GM19238 (cell line): ENCODE measurements at regions not wholly inside any gene's neighbourhood (a gene's known extent, or its start where the extent isn't known, plus 50 kb on each side); places are given as distances from the start of the nearest gene placed in this dataset.

Experiments used
- DNase-seq: peaks from one replicate; pipeline ENCODE4 v3.0.0; 2011; ENCODE audit warnings: low spot score; ENCODE audit not compliant: insufficient read length

DNA sequence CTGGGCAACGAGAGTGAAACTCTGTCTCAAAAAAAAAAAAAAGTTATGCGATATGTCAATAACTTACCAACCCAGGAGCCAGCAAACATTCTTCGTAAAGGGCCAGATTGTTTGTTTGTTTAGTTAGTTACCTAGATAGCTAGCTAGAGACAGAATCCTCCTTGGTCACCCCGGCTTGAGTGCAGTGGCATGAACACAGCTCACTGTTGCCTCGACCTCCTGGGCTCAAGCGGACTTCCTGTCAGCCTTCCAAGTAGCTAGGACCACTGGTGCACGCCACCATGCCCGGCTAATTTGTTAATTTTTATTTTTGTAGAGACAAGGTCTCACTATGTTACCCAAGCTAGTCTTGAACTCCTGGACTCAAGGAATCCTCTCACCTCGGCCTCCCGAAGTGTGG is 113.0 kb downstream of the LITAF start:
- no peak for DNase-seq

DNA sequence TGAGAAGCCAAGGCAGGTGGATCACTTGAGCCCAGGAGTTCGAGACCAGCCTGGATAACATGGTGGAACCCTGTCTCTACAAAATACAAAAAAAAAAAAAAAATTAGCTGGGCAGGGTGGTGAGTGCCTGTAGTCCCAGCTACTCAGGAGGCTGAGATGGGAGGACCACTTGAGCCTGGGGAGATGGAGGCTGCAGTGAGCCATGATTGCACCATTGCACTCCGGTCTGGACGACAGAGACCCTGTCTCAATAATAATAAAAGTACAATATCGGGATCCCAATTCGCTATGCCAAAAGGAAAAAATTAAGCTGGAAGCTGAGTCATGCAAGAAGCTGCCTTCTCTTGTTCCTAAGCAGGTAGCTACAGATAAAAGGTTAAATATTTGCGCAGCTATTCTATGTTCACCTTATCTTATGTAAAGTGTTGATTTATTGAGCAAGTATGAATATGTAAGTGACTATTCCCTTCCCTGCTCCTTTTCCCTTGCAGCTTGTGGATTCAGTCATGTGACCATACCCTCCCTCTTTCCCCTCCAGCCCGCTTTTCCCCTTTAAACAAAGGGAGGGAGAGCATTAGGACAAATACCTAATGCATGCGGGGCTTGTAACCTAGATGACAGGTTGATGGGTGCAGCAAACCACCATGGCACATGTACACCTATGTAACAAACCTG is 112.0 kb downstream of the LITAF start:
- no peak for DNase-seq

DNA sequence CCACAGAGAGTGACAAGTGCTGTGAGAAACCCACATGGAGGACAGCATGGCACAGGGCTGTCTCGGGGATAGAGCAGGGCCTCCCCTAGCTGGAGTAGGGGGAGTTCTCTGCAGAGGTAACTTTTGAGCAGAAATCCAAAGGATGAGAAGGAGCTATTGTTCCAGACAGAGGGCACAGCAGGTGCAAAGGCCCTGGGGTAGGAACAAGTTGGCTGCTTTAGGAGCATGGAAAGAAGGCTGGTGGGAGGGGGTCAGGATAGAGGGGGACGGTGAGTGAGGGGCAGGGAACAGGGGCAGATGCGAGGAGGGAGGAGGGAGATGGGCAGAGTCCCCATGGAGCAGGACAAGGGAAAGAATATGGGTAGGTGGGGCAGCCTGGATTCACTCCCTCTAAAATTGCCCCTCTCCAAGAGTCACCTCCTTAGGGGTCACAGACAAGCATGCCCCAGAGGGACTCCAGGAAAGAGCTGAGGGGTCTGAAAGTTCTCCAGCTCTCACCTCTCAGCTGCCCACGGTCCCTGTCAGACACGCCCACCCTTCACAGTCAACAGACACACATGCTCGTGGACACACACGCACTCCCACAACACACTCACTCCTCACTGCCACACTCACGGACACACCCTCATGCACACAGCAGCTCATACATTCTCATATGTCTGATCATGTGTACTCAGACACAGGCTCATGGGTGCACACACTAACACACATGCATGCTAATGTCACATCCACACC is 110.7 kb downstream of the LITAF start:
- no peak for DNase-seq

DNA sequence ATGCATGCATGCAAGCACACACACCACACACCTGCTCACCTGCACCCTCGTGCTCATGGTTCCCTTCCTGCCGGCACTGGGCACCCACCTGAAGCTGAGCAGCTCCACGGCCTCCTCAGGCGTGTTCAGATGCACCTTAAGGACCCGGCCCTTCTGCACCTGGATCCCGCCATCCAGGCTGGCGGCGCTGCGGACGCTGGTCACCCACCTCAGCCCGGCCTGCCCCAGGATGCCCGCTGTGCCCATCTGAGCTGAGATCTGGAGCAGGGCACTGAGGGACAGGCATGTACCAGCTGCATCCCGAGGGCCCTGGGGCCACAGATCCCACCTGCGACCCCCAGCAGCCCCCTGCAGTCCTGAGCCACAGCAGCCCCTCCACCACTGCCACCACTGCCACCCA is 110.0 kb downstream of the LITAF start:
- no peak for DNase-seq

DNA sequence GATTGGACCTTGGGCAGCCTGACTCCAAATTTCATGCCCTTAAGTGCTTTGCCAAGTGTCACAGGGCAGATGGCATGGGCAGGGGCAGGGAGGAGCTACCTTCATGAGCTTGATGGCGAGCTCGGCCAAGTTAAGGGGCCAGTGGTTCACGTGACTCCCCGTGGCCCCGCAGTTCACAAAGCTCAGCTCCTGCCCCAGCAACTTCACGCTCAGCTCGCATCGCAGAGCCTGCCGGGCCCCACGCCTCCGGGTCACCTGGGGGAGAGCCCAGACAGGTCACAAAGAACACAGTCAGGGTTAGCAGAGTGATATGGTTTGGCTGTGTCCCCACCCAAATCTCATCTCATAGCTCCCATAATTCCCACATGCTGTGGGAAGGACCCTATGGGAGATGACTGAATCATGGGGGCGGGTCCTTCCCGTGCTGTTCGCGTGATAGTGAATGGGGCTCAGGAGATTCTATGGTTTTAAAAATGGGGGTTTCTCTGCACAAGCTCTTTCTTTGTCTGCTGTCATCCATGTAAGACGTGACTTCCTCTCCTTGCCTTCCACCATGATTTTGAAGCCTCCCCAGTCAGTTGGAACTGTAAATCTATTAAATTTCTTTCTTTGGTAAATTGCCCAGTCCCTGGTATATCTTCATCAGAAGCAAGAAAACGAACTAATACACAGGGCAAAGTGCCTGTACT is 108.1 kb downstream of the LITAF start:
- no peak for DNase-seq

DNA sequence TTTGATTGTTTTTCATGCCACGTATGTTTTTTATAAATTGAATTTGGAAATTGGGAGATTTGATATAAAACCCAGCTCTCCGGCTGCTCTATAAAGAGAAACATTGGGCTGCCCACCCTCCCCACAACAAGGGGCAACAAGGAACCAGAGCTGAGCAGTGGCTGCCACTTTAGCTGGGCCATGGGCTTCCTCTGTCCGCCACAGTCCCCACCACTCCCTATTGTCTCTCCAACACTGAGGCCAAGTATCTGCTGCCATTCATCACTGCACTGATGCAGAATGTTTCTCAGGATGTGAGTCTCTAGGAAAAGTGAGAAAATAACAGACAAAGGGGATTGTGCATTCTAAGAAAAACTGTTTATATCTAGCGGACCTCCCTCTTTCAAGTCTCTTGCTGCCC is 106.8 kb downstream of the LITAF start:
- DNase-seq: no peak

DNA sequence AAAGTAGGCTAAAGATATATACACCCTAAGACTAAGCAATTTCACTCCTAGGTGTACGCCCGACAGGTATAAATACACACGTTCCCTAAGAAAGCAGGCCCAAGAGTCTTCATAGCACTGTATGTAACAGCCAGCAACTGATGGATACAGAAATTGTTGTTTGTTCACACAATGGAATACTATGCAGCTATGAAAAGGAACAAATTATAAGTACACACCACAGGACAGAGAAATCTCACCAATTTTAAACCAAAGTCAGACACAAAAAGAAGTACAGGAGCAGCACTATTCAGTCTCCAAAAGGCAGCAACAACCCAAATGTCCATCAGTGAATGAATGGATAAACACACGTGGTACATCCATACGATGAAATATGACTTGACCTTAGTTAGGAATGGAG is 106.1 kb downstream of the LITAF start:
- no peak for DNase-seq

DNA sequence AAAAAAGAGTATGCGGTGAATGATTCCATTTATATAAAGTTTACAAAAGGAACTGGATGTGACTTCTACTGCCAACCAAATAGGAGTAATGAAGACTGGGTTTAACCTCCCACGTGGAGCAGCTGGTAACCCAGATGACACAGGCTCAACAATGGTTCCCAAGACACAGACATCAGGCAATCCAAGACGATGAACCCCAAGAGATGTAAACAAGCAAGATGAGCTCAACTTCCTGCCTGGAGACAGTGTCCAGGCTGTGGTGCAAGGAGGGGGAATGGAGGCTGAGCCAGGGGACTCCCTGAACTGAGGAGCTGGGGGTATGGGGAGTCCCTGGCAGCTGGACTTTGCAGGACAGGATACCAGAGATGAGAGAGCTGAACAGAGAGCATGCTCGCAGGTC is 104.7 kb downstream of the LITAF start:
- no peak for DNase-seq

DNA sequence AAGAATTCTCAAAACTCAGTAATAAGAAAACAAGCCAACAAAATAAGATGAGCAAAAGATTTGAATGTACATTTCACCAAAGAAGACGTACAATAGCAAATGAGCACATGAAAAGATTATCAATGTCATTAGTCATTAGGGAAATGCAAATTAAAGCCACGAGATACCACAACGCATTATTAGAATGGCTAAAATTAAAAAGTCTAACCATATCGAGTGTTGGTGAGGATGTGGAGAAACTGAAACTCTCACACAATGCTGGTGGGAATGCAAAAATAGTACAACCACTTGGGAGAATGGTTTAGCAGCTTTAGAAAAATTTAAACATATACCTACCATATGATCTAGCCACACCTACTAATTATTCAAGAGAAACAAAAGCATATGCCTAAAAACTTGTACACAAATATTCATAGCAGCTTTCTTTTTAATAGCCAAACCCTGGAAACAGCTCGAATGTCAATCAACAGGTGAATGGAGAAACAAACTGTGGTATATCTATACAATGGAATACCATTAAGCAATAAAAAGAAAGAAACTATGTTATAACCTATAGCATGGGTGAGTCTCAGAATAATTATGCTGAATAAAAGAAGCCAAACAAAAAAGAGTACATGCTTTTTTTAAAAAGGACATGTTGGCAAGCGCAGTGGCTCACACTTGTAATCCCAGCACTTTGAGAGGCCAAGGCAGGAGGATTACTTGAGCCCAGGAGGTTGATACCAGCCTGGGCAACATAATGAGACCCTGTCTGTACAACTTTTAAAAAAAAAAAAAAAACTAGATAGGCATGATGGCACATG is 103.6 kb downstream of the LITAF start:
- DNase-seq: no peak

DNA sequence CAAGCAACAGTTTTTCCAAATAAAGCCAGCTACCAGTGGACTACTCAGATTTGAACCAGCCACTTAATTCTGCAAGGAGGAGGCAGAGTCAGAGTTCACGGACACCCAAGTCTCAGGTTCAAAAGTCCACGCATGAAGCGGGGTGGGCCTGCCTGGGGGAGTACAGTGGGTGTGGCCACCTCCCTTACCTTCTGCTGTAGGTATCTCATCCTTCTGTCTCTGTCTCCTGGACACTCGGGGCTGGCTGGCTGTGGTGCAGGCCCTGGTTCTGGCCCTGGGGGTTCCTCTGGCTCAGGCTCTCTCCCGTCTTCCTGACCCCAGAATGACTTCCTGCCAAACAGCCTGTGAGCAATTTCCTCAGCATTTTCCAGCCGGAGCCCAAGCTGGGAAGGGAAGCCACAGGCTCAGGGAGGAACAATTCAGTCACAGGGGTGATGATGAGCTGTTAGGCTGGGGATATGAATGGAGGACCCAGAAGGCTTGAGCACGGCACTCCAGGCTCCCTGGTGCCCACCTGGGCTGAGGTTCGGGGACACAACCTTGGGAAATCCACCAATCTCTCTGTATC is 101.9 kb downstream of the LITAF start:
- DNase-seq: no peak

DNA sequence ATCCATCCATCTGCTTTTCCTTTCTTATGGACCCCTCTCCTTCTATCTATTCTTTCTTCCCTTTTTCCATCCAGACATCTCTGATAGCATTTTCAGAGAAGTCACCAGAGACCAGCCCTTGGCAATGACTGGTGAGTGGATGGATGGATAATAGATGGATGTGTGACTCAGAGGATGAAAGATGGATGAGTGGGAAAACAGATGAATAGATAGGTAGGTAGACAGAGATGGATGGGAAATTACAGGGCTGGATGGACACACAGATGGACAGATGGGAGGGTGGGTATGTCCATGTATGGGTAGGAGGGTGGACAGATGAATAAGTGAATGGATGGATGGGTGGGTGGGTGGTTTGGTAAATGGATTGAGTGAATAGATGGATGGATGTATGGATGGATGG is 101.0 kb downstream of the LITAF start:
- DNase-seq: no peak

DNA sequence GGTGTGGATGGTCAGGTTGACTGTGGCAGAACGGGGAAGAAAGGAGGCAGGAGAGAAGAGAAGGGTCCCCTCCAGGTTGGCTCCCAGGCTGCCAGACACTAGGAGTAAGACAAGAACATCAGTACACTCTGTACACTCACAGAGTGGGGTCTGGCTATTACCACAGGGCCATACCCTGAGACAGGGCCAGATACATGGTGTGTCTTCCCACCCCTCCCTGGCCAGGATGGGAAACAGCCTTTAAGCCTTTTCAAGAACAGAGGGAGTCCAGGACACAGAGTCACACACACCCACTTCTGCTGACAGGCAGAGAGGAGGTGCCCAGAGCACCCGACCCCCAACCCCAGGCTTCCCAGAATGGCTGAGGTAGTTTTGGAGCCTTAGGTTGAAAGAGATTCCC is 99.4 kb downstream of the LITAF start:
- no peak for DNase-seq

DNA sequence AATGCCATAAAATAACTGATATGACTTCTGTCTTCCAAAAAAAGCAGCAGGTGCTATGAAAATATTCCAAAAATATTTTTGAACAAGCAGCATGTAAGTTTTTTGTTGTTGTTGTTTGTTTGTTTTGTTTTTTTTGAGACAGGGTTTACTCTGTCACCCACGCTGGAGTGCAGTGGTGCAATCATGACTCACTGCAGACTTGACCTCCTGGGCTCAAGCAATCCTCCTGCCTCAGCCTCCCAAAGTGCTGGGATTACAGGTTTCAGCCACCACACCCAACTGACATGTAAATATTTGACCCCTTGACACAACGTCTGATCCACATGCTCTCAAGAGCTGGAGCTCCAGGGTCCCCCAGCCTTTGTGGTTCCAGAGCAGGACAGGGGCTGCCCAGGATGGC is 98.4 kb downstream of the LITAF start:
- no peak for DNase-seq

DNA sequence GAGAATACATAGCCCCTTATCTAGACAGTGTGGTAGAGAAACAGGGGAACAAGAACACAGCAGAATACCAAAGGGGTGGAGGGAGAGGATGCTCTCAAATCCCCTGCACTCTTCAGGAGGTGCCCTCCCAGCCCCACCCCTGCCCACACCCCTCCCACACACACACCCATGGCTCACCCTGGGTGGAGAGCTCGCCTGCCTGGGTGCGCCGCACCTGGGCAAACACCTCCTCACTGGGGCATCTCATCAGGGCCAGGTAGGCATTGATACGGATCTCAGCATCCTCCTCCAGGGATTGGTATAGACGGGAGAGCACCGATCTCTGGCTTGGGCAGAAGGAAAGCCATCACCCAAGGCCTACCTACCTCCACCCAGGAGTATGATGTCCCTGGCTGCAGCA is 95.2 kb downstream of the LITAF start:
- DNase-seq: no peak

DNA sequence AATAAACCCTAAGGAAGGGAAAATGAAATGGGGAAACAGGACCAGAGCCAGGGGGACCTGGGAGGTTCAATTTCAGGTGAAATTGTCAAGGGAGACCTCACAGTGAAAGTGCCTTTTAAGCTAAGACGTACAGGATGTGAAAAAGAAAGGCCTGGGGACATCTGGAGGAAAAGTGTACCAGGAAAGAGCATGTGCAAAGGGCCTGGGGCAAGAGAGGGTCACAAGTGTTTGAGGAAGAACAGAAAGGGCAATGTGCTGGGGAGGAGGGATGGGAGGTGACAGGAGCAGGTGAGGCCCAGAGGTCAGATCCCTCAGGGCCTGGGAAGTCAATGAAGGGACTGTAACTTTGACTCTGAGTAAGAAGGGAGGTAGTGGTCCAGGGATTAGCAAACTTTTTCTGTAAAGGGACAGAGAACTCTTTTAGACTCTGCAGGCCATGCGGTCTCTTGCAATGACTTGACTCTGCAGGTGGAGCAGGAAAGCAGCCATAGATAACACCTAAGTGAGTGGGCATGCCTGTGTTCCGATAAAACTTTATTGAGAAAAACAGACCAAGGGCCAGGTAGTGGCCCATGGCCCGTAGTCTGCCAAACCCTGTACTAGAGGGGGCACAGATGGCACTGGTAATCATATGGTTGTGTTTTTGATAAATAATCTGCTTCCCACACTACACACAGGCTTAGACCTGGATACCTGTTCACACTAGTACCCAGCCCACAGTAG is 93.8 kb downstream of the LITAF start:
- no peak for DNase-seq

DNA sequence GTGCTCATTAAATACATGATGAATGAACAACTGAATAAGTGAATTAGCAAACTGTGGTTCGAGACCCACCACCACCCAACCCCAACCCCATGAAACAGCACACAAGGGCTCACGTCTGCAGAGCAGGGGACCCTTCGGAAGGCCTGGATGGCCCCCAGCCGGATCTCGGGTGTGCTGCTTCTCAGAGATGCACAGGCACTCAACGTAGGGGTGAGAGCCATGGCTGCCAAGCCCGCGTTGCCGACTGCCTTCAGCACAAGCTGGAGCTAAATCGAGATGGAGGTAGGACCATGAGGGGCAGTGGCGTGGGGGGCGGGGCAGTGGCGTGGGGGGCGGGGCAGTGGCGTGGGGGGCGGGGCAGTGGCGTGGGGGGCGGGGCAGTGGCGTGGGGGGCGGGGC is 93.2 kb downstream of the LITAF start:
- DNase-seq: no peak

DNA sequence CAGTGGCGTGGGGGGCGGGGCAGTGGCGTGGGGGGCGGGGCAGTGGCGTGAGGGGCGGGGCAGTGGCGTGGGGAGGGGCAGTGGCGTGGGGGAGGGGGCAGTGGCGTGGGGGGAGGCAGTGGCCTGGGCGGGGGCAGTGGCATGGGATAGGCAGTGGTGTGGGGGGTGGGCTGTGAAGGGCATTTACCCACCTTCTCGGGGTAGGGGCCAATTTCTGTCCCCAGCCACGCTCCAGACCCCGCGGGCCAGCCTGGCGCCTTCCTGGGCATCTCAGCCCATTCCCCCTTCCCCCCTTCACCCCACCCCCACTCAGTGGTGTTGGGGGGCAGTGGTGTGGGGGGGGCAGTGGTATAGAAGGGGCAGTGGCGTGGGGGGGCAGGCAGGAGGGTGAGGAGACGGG is 92.7 kb downstream of the LITAF start:
- no peak for DNase-seq

DNA sequence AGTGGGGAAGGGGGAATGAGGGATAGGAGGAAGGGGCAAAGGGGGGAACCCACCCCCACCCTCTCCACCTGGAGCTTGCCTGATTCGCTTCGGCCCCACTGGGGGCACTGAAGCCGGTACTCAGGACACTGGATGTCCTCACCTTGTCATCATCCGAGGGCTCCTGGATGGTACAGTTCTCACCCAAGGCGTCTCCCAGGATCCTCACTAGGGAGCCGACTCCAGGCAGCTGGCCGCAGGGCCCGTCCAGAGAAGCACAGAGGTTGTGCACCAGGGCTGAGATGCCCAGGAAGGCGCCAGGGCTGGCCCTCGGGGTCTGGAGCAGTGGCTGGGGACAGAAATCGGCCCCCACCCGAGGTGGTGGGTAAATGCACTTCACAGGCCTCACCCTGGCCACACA is 92.3 kb downstream of the LITAF start:
- no peak for DNase-seq

DNA sequence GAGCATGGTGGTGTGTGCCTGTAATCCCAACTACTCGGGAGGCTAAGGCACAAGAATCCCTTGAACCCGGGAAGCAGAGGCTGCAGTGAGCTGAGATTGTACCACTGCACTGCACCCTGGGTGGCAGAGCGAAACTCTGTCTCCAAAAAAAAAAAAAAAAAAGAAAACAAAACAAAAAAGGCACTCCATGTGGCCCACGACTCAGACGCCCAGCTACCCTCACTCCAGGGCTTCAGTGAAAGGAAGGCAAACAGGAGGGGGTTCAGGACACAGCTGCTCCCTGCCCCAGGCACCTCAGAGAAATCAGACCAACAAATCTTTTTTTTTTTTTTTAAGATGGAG is 91.7 kb downstream of the LITAF start:
- no peak for DNase-seq
